Right lobe of liver (tissue), 4 donors: ENCODE measurements at regions not wholly inside any gene's neighbourhood (a gene's known extent, or its start where the extent isn't known, plus 50 kb on each side); places are given as distances from the start of the nearest gene placed in this dataset.

Source experiments
- POLR2A ChIP-seq: fragments of 450-650 bp; IDR thresholded peaks from one replicate; pipeline ENCODE4 v1.6.1; 2017; ENCODE audit warnings: antibody characterized with exemption, mild to moderate bottlenecking
- TF ChIP-seq, protein P1 (sequence below), 4 donors: fragments of 200-600 bp in 3 of 4; fragments of 450-650 bp in 1 of 4; IDR thresholded peaks; one replicate each; pipeline versions ENCODE4 v1.5.1 to v1.8.0; 2016 to 2022; ENCODE audit warnings: antibody characterized with exemption in 4 of 4, mild to moderate bottlenecking in 2 of 4
- donor health status: DM: no; HTN: no; CAD: no.
- donor health status: DM: no; HTN: no; CAD: no.
- donor health status: DM: no; HTN: yes; CAD: no.

DNA sequence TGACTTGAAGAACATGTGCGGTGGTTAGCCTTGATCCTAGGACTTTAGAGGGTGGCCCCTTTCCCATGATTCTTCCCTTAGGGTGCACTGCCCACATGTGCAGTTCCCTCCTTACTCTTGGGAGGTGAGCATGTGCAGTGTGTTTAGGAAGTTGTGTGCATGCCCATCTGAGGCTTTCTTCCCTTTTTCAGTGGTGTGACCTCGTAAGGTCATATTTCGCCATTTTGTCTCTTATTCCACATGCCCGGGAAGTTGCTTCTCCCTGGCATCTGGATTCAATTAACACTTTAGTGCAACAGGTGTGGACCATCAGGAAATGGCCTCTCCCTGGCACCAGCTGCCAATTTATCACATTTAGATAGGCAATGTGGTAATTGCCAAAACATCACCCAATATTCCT, 380.6 kb upstream of the VSTM2A start:
- TF ChIP-seq, protein P1, sequence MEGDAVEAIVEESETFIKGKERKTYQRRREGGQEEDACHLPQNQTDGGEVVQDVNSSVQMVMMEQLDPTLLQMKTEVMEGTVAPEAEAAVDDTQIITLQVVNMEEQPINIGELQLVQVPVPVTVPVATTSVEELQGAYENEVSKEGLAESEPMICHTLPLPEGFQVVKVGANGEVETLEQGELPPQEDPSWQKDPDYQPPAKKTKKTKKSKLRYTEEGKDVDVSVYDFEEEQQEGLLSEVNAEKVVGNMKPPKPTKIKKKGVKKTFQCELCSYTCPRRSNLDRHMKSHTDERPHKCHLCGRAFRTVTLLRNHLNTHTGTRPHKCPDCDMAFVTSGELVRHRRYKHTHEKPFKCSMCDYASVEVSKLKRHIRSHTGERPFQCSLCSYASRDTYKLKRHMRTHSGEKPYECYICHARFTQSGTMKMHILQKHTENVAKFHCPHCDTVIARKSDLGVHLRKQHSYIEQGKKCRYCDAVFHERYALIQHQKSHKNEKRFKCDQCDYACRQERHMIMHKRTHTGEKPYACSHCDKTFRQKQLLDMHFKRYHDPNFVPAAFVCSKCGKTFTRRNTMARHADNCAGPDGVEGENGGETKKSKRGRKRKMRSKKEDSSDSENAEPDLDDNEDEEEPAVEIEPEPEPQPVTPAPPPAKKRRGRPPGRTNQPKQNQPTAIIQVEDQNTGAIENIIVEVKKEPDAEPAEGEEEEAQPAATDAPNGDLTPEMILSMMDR (IDR thresholded peaks at IDR 0.05) = no peak
- no peak for TF ChIP-seq POLR2A
